SK-N-MC (cell line): ENCODE measurements at regions not wholly inside any gene's neighbourhood (a gene's known extent, or its start where the extent isn't known, plus 50 kb on each side); places are given as distances from the start of the nearest gene placed in this dataset.

ENCODE experiments used
- DNase-seq: peaks from one replicate; pipeline ENCODE4 v3.0.0-alpha.2; 2011; ENCODE audit warnings: low read depth, low spot score
- H3K27ac ChIP-seq: fragments of 200-600 bp; sonication (generic); 2 replicates; pipeline ENCODE4 v1.5.1; 2016; ENCODE audit warnings: mixed run types
- H3K36me3 ChIP-seq: fragments of 200-600 bp; sonication (generic); 2 replicates; pipeline ENCODE4 v1.6.1; 2017; ENCODE audit warnings: antibody characterized with exemption, low read length, mixed read lengths; ENCODE audit not compliant: insufficient read depth
- H3K4me3 ChIP-seq: fragments of 200-600 bp; sonication (generic); 2 replicates; pipeline ENCODE4 v1.5.1; 2016
- H3K9ac ChIP-seq: fragments of 200-600 bp; sonication (generic); 2 replicates; pipeline ENCODE4 v1.8.0; 2017; ENCODE audit warnings: mixed run types, mixed read lengths; ENCODE audit not compliant: insufficient read length
- H3K9me3 ChIP-seq: fragments of 200-600 bp; sonication (generic); 2 replicates; pipeline ENCODE4 v1.6.1; 2017; ENCODE audit warnings: low read depth, mild to moderate bottlenecking, antibody characterized with exemption, low read length, moderate library complexity, mixed read lengths
- EZH2 ChIP-seq: fragments of 200-600 bp; sonication (generic); IDR thresholded peaks from one replicate; pipeline ENCODE4 v1.6.1; 2017; ENCODE audit warnings: antibody characterized with exemption
- FOXP2 ChIP-seq: optimal IDR thresholded peaks from 2 replicates; pipeline ENCODE3; 2011; ENCODE audit warnings: mild to moderate bottlenecking, moderate library complexity; ENCODE audit not compliant: insufficient read depth; ENCODE audit errors: extremely low read length, control extremely low read depth
- POLR2AphosphoS5 ChIP-seq: IDR thresholded peaks from 2 replicates; pipeline ENCODE4 v1.6.1; 2012; ENCODE audit warnings: mild to moderate bottlenecking, low read depth, low read length, borderline replicate concordance

DNA sequence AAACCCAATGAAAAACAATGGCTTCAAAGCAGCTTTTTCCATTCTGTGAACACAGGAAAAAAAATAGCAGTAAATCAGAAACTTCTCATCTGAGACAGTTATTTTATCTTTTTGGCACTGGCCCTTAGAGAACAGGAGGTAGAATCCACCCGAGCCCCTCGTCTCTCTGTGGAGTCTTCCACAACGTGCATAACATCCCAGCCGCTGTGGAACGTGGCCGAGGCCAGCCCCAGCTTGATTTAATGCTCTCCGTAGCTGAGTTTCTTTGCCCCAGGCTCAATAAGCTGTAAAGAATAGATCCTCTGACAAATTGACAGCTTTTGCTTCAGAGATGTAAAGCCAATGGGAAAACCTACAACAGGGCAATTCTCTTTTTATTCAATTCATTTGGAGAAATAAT is 107.9 kb upstream of the DAP start:
- H3K4me3 ChIP-seq = no peak overlapping the region
- no peaks in the 10 kb centered on the region; the same call in 1 of the 2 replicates for H3K9me3 ChIP-seq
- no peak for TF ChIP-seq FOXP2
- no peaks in the 10 kb centered on the region for H3K36me3 ChIP-seq
- no peak overlapping the region for H3K27ac ChIP-seq
- no peak overlapping the region for H3K9ac ChIP-seq
- DNase-seq = no peak

DNA sequence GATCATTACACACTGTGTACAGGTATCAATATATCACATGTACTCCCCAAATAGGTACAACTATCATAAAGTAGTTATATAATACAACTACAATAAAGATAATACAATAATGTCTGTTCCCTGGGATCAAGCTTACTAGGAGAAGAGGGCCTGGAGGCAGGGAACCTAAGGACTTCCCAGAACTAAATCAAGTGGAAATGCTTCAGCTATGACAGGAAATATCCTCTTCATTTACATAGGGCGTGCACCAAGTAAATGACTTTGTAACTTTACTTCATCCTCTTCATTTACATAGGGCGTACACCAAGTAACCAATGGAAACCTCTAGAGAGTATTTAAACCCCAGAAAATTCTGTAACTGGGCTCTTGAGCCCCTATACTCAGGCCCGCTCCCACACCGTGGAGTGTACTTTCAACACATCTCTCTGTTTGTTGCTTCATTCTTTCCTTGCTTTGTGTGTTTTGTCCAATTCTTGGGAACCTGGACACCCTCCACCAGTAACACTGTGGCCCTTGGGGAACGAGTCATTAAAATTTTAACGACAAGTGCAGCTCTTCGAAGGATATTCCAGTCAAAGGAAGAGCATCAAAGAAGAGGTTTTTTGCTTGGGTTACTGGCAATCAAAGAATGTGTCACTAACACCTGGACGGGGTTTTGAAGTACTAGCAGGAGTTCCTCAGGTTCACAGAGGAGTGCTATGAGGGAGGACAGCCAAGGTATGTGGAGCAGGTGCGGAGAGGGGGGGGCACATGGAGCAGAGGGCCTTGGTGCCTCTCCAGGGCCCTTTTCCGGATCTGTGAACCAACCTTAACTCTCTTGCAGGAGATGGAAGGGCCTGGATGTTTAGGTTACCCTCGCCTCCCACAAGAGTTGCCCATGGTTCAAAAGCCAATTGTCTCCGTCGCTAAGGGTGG is 106.6 kb upstream of the DAP start:
- H3K27ac ChIP-seq = no peak overlapping the region
- H3K4me3 ChIP-seq = no peak overlapping the region
- DNase-seq = no peak
- no peak overlapping the region for H3K9ac ChIP-seq
- H3K36me3 ChIP-seq = no peaks in the 10 kb centered on the region
- TF ChIP-seq EZH2 (no peak), FOXP2 (no peak), POLR2AphosphoS5 (no peak)
- no peaks in the 10 kb centered on the region for H3K9me3 ChIP-seq

DNA sequence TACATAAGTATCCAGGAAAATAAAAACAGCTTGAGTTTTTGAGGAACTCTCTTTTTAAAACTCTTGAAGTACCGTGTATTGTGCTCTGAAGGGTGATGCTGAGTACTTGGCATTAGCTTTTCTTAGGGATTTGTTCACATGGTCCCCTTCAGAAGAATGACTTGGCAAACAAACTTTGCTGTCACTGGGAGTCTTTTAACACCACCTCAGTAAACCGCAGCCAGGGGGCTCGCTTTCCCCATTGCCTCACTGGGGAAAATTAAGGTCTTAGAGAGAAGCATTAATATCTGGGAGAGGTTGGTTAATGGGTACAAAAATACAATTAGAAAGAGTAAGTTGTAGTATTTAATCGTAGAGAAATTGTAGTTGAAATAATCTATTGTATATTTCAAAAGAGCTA is 105.9 kb upstream of the DAP start:
- TF ChIP-seq FOXP2 (no peak), POLR2AphosphoS5 (no peak), EZH2 (no peak)

DNA sequence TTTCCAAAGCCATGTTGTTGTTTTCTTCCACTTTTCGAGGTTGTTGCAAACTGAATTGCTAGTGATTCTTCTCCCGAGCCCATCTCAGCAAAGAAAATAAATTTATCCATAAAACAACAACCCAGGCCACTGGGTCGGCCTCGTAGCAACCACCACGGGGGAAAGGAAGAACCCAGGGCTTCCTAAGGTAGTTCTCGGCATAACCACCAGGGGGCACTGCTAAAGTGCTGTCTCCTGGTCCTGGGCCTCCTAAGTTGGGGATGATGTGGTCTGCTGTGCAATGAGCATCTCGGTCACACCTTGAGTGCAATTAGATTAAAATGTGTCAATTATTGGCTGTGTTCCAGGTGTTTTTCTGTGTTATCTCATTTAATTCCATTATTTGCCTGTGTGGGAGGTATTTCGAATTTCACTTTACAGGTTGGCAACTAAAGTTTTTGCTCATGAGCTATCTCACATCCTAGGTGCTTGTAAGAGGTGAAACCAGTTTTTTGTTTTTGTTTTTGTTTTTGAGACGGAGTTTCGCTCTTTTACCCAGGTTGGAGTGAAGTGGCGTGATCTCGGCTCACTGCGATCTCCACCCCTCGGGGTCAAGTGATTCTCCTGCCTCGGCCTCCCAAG is 102.8 kb upstream of the DAP start:
- no peak overlapping the region for H3K4me3 ChIP-seq
- no peaks in the 10 kb centered on the region for H3K9me3 ChIP-seq
- no peak overlapping the region for H3K27ac ChIP-seq
- no peak overlapping the region for H3K9ac ChIP-seq
- no peak for DNase-seq
- no peaks in the 10 kb centered on the region for H3K36me3 ChIP-seq
- no peak for TF ChIP-seq EZH2
- no peak for TF ChIP-seq POLR2AphosphoS5
- TF ChIP-seq FOXP2 = no peak

More for the DNA sequence above, 105.9 kb upstream of the DAP start:
- Histone ChIP-seq H3K9me3 (no peaks in the 10 kb centered on the region), H3K27ac (no peak overlapping the region), H3K9ac (no peak overlapping the region), H3K4me3 (no peak overlapping the region), H3K36me3 (no peaks in the 10 kb centered on the region)
- DNase-seq = no peak

DNA sequence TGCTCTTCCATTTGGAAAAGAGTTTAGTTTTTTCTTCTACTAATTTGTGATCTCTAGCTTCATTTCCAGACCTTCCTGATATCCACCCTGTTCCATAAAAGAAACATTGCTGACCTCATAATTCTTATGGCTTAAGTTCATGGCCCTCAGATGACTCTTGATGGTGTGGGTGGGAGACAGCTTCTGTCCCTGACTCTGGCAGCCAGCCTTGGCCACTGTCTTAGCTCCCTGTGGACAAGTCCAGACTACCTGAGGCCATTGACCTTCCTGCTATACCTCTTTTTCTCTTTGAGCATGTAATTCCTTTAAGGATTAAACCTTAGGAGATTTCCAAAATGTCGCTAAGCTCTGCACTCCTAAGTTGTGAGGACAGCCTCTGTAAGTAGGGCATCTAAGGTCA is 101.1 kb upstream of the DAP start:
- DNase-seq = no peak
- Histone ChIP-seq H3K9ac (no peak overlapping the region), H3K36me3 (no peaks in the 10 kb centered on the region), H3K9me3 (no peaks in the 10 kb centered on the region), H3K4me3 (no peak overlapping the region), H3K27ac (no peak overlapping the region)
- TF ChIP-seq EZH2 = no peak
- TF ChIP-seq FOXP2 = no peak
- no peak for TF ChIP-seq POLR2AphosphoS5

DNA sequence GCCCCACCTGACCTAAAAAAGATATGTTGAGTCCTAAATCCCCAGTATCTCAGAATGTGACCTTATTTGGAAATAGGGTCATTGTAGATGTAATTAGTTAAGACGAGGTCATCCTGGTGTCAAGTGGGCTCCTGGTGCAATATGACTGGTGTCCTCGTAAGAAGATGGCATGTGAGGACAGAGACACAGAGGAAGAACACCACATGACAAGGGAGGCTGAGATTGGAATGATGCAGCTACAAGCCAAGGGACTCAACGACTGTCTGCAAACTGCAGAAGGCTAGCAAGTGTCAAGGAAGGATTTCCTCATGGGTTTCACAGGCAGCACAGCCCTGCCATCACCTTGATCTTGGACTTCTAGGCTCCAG is 100.4 kb upstream of the DAP start:
- no peak for DNase-seq
- Histone ChIP-seq H3K9ac (no peak overlapping the region), H3K36me3 (no peaks in the 10 kb centered on the region), H3K9me3 (no peaks in the 10 kb centered on the region), H3K27ac (no peak overlapping the region), H3K4me3 (no peak overlapping the region)
- TF ChIP-seq POLR2AphosphoS5 (no peak), FOXP2 (no peak), EZH2 (no peak)

DNA sequence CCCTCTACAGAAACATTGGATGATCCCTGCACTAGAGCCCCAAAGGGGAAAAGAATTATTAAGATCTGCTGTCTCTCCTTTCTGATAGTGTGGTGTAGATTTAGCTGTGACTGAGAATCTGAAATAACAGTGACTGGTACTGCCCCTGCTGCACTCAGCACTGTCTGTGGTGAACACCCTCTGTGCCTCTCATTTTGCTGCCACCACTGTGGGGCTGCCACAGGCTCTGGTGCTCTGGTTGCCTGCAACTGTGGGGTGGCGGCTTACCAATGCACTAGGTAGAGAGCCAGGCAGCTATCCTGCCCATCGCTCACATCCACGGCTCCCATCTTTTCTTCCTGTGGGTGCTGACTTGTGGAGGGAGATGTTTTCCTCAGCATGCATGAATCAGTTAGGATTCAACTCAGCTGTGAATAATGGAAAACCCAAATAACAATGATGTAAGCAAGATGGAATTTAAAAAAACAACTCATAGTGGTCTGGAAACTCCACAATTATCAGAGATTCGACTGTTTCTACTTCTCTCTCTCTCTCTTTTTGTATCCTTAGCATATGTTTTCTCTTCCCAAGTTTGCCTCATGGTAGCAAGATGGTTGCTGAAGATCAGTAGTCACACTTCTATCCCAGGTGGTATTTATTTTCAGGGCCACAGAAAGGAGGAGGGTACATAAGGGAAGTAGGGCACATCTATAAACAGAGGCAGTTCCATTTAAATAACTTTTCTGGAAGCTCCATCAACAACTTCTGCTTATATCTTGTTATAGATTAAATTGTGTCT is 99.8 kb upstream of the DAP start:
- H3K36me3 ChIP-seq = no peaks in the 10 kb centered on the region
- no peak overlapping the region for H3K4me3 ChIP-seq
- H3K27ac ChIP-seq = no peak overlapping the region
- no peaks in the 10 kb centered on the region for H3K9me3 ChIP-seq
- H3K9ac ChIP-seq = no peak overlapping the region
- TF ChIP-seq POLR2AphosphoS5 (no peak), EZH2 (no peak), FOXP2 (no peak)
- no peak for DNase-seq

DNA sequence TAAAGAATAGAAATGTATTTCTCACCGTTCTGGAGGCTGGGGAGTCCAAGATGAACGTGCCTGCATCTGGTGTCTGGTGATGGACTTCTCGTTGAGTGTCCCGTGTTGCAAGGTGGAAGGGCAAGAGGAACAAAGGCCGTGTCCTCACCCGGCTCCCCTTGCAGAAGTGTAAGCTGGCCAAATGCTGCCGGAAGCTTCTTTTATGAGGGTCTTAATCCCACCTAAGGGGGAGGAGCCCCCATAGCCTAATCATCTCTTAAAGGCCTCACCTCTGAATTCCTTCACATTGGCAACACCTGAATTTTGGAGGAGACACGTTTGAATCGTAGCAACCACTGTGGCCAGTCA is 99.1 kb upstream of the DAP start:
- no peak for TF ChIP-seq POLR2AphosphoS5
- TF ChIP-seq EZH2 = no peak
- TF ChIP-seq FOXP2 = no peak
- H3K4me3 ChIP-seq = no peak overlapping the region
- DNase-seq = no peak

More for the DNA sequence above, 99.1 kb upstream of the DAP start:
- Histone ChIP-seq H3K9me3 (no peaks in the 10 kb centered on the region), H3K36me3 (no peaks in the 10 kb centered on the region), H3K9ac (no peak overlapping the region), H3K27ac (no peak overlapping the region)
